CMK (cell line): ENCODE measurements at regions not wholly inside any gene's neighbourhood (a gene's known extent, or its start where the extent isn't known, plus 50 kb on each side); places are given as distances from the start of the nearest gene placed in this dataset.
"Not testable (repeated sequence)": the region's sequence is repeated elsewhere in the genome, so short reads cannot be mapped to it uniquely, and the experiment has no call there.

Experiments
- DNase-seq: peaks from one replicate; pipeline ENCODE4 v3.0.0-alpha.2; 2010; ENCODE audit warnings: low read depth

DNA sequence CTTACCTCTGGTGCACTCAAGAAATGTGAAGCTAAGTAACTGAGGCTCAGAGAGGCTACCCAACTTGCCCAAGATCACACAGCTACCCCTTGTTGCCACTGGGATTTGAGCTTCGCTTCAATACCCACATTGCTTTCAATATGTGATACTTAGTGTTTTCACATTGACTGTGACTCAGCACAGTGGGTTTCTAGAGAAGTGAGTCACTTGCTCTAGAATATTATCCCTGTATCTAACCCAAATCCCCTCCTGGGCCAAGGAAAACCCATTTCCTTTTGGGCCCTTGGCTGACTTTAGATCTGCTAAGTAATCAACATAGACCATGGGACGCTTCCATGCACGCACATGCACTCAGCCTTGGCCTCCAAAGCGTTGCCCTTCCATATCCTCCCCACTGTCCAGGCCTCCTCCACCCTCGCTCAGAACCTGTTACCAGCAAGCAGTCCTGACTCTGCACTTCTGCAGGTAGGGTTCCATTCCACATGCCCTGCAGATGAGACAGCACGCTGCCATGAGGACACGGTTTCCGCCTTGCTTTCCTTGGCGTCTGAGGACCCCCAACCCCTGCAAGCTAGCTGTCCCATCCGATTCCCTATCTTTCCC lies 87.7 kb upstream of the CHST15 start:
- no peak for DNase-seq

DNA sequence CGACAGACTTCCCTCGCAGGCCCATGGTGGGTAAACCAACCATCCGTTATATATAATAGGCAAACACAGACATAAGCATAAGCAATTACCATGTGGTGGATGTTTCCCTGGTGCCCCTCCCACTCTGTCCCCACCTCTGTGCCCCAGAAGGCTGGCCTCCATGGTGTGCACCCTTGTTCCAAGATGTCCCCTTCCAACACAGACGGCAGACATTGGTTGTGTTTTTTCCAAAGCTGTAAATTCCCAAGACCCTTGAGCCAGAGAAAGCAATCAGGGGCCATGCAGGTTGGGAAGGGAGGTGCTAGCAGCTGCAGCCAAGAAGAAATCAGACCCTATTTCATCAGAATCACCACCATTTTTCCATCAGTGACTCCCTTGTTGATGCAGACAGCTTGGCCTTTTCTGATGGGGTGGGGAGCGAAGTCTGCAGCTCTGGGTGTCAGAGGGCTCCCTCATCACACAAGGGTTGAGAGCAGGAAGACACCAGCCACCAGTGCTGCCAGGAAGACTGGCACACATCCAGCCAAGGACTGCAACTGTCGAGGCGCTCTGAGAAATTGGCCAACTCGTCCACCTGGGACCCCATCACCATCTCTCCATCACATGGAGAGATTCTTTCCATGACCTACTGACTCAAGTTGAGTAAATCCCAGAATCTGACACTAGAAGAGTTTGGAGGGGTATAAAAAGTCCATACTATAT lies 86.8 kb upstream of the CHST15 start:
- no peak for DNase-seq

DNA sequence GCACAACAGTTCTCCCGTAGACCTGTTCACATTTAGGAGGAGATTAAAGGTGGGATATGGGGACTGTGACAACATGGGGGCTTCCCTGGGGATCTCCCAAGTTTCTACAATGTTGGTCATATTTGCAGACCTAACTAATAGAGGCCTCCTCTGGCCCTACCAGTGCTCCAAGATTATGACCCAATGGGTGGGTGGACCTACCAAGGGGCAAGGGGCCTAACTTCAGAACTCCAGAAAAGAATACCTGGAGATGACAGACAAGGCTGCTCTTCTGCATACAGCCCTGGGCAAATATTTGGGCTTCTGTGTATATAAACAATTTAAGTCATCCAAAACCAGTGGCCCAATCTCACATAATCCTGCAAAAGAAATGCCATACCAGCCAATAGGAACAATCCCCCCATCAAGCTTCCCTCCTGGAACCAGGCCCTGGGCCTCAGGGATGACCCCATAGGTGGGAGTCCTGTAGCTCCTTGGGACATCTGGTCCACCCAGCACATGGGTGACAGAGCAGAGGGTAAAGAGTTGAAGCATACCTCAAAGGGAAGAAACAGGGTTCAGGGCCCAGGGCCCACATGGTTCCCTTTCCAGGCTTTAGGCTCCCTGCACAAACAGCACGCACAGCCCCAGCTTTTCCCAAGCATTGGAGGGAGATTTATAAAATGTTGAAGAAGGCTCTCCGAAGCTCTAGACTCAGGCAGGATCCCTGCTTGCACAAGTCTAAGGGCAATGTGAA lies 86.1 kb upstream of the CHST15 start:
- DNase-seq: no peak

DNA sequence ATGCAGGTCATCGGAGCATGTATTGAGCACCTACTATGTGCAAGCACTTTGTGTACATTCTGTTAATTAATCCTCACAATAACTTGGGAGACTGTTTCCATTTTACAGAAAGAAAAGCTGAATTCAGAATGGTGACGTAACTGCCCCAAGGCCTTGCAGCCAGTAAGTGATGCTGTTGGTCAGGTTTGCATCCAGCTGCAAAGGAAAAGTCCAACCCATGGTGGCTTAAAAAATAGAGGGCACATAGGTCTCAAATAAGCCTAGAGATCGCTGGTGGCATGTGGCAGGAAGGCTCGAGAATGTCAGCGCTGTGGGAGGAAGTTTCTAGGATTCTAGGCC lies 83.8 kb upstream of the CHST15 start:
- no peak for DNase-seq

DNA sequence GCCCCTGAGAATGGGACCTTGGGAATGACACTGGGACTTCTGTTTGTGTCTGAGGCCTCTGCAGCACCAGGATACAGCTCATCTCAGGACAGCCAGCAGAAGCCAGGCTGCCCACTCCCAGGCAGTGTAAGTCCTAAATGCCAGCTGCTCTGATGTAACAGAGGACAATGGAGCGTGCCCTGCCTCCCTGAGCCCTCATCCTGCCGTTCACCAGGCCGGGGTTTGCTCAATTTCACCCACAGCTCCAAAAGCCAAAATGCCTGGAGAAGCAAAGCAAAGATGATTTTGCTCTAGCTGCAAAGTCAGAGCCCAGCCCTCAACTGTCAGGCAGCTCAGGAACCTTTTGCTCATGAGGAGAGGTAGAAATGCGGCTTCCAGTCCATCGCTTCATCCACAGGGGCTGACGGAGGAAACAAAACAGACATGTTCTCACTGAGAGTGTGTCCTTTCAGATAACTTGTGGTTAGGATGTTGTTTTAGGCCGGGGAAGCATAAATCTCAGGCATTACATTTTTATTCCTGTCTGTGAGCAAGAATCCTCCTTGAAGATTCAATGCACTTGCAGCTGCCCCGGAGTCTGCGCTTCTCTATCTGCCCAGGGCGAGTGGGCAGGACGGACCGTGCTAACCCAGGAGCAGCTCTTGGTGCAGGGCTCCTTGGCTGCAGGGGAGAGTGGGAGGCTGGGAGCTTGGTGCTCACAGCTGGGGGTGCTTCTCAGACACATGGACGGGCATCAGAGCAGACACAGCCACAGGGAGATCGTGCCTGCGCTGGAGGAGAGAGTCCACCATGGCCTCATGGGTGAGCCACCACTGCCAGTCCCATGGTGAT lies 83.2 kb upstream of the CHST15 start:
- DNase-seq: no peak

DNA sequence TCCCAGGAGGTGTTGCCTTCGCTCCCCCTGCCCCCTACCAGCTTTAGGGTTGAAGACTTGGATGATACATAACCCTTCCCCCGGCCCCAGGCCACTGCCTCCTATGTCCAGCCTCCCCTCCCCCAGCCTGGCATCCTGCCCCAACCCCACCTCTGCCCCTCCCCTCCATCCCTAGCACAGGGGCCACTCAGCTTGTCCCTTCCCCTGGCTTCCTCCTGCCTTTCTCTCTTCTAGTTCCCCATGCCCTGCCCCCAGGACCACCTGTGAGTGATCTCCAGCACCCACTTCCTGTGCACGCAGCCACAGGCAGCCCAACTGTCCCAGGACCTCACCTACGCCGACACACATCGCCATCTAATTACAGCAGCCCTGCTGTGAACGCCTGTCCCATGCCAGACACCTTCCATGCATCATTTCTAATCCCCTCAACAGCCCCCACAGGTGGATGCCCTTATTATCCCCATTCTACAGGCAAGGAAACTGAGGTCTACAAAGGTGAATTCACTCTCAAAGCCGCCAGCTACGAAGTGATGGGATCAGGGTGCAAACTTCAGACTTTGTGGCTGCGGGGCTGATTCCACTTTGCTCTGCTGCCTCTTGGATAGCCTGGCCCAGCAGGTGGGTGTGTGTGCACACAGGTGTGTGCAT lies 82.4 kb upstream of the CHST15 start:
- DNase-seq: no peak

DNA sequence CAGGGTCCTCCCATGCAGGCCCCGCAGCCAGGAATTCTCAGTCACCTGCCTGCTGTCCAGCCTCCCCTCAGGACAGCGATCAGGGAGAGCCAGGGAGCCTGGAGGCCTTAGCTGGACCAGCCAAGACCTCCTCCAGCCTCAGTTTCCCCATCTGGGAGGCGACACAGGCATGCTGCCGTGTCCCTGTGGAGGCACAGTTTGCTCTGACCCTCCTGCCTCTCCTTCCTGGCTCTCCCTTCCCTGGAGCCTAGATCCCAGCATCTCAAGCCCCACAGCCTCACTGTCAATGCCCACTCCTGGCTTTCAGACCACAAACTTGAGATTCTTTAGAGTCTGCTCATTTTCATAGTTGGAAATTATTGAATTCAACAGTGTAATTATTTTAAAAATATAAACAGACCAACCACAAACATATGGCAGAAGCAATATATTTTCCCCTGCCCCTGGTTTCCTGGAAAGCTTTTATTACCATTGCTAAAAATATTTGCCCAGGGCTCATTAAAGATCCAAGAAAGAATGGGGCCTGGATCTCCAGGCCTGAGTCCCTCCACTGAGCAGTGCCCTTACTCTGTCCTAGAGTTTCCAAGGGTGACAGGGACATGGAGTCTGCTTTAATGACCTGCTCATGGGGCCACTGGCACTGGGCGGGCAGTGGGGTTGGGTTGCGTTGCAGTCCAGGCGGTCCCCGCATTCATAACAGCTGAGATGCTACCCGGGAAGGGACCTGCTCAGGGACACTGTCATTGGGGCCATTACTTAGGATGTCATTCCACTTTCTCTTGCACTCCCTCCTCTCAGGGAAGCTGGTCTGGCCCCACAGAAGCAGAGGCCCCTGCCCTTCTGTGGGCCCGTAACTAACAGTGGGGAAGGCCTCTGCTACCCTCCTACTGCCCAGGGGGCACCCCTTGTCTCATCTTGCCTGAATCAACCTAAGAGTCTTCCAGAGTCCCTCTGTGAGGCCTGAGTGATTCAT lies 81.6 kb upstream of the CHST15 start:
- no peak for DNase-seq

DNA sequence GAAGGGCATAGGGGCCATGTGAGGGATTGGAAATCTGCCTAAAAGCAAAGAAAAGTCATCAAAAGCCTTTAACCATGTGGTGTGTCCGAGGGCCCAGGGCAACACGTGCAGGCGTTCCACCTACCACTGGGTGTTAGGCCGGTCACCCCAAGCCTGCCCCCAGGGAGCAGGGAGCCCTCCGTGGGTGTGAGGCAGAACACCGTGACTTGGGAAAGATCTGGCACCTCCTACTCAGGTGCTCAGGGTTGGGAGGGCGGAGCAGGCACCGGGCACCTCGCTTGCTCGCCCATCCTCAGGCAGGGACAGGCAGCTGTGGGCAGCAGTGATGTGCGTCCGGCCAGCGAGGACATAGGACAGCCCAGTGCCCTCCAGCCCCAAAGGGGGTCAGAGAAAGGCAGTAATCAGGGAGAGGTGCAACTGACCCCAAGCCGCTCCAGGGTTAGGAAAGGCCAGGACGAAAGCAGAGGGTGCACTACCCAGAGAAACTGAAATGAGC lies 80.7 kb upstream of the CHST15 start:
- DNase-seq: no peak

DNA sequence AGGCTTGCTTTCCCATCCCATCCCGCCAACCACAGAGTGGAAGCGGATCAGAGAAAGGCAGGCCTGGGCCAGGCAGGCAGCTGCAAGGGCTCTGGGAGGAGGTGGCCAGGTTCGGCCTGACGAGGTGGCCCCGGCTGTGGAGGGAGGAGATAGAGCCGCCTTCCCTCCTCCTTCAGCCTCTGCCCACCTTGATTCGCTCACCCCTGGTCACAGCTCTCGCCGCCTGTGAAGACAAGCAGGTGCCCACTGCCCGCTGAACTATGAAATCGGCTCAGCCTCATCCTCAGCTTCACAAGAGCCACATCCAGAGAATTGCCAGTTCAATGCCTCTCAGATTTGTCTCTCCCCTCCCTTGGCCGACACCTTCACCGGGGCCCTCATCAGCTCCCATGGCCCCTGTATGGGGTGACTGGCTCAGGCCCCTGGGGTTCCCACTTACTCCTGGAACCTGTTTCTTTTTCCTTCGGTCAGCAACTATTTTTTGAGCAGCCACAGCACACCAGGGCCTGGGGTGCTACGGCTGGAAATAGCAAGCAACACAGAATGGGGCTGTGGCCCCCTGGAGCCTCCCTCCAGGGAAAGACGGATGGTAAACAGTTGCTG lies 80.0 kb upstream of the CHST15 start:
- DNase-seq: no peak

DNA sequence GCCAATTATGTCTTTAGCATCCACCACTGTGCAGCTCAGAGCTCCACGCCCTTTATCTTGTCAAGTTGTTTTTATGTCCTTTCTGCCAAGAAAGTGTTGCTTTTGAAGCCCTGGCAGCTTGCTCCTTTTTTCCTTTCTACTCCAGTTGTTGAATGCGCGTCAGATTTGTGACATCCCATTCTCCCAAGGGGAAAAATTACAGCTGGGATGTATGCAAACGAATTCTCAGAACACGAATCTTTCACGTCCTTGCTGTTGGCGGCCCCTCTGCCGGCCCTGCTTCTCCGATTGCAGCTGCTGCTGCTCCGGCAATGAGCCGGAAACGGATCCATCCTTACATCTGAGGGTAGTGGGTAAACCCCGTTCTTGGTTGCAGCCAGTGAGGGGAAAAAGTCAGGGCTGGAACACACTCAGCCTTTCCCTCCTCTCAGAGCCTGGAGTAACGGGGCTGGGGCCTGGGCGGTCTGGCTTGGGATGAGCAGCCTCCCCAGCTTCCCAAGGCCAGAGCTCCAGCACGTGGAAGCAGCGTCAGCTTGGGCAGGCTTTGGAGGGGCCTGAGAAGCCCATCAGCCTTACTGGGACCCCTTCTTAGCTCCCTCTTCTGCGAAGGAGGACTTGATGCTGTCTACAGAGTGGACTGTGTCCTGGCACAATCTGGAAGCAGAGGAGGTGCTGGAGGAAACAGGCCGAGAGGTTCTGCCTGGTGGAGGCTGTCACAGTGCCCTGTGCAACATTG lies 79.0 kb upstream of the CHST15 start:
- DNase-seq: no peak

DNA sequence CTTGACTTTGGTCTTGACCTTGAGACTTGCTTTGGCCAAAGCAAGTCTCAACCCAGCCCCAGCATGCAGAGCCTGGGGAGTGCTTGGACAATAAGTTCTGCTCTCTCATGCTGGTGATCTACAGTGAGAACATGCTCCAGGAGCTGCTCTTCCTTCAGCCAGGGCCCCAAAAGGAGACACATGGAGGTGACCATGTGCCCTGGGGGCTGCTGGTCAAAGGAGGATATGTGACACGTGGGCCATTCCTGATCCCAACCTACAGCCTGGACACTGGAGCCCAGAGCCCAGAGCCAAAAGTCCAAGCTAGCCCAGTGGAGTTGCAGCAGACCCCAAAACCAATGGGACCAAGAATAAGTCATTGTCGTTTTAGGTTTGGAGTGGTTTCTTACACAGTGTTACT lies 78.2 kb upstream of the CHST15 start:
- DNase-seq: no peak

DNA sequence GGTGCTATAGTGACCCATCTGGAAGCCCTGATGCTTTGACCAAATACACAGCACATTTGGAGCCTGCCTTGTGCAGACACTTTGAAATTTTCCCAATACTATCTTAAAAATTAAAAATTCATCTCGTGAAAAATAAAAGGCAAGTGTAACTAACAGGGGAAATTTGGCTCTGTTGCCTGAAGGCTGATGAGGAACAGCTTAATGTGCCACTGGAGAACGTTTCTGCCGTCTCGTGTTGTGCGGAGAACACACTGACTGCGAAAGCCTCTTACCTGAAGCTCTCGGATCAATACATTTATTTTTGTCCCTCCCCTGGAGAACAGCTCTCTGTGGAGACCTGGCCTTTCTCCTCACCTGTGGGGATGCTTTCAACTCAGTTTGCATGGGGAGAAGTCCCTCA lies 77.2 kb upstream of the CHST15 start:
- no peak for DNase-seq

DNA sequence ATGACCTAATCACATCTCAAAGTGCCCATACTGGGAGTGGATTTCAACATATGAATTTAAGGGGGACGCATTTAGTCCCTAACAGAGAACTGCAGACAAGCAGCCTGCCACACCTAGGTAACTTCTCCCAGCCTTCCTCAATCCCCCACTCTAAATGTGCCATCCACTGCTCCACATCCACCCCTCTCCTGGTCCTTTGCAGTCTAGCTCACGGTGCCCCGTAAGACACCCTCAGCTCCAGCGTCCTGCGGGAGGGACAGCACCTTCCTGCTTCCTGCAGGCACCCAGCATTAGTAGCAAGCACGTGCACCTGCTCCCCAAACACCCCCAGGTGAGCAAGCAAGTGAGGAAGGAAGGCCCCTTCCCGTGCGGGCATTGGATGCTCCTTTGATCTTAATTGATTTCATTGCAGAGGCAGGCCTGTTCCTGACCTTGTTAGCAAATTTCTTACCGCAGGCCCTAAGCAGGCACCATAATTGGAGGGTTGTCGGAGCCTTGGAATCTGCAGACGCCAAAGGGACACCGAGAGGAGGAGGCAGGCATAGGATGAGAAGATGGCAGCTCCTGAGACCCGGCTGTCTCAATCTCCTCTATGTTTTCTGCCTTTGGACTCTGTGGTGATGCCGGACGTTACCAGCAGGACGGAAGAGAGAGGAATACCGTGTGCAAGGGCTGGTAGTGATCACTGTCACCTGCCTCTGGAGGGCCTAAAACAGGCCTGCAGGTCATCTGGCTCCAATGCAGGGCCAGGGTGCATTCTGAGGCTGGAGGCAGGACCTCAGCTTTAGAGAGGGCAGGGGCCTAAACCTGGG lies 75.8 kb upstream of the CHST15 start:
- DNase-seq: no peak

DNA sequence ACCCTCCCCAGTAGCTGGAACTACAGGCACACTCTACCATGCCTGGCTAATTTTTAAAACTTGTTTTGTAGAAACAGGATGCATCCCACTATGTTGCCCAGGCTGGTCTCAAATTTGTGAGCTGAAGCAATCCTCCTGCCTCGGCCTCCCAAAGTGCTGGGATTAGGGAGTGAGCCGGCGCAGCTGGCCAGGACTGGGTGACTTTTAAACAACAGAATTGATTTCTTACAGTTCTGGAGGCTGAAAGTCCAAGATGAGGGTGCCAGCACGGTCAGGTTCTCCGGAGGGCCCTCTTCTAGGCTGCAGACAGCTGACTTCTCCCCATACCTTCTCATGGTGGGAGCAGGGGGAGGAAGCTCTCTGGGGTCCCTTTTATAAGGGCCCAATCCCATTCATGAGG lies 75.2 kb upstream of the CHST15 start:
- no peak for DNase-seq

DNA sequence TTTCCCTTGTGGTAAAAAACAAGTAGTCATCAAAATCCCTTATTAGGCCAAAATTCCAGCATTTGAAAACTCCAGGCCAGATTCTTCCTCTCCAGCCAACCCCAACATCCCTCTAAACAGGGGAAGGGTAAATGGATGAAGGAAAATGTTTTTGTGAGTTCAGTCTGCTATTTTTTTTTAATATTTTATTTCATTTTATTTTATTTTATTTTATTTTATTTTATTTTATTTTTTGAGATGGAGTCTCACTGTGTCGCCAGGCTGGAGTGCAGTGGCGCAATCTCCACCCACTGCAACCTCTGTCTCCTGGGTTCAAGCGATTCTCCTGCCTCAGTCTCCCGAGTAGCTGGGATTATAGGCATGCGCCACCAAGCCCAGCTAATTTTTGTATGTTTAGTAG lies 74.5 kb upstream of the CHST15 start:
- not testable (repeated sequence) for DNase-seq

DNA sequence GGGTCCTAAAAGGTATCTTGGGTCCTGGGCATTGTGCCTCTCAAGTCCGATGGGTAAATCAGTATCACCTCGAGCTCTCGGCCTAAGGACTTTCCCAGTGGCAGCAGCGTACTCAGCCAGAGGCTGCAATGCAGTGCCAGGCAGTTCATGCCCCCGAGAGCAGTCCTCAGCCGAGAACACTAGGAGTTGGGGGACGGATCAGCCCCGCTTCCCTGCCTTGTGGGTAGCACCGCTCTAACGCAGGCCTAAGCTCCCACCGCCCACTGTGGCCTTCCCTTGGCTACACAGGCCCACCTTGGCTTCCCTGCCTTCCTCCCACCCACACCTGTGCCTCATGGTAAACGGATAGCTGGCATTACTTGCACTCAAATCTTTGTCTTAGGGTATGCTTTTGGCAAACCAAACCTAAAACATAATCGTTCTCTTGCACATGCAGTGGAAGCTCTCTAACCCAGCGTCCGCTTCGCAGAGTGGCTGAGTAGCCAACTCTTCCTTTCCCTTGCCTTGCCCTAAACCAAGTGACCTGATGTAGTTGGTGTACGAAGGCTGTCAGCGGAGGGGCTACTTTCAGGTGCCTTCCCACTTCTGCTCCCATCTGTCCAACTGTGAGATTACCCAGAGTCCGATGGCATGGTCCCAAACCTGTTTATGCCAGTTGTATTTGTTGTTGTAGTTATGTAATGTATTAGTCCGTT lies 73.2 kb upstream of the CHST15 start:
- no peak for DNase-seq

DNA sequence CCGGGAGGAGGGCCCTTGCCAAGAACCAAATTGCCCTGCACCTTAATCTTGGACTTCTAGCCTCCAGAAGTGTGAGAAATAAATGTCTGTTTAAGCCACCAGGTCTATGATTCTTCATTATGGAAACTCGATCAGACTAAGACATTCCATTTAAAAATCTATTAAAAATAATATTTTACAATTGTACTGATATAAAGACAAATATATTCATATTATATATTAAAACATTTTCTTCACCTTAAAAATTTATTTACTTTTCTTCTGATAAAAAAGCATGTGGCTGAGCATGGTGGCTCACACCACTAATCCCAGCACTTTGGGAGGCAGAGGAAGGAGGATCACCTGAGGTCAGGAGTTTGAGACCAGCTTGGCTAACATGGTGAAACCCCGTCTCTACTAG lies 72.4 kb upstream of the CHST15 start:
- no peak for DNase-seq

DNA sequence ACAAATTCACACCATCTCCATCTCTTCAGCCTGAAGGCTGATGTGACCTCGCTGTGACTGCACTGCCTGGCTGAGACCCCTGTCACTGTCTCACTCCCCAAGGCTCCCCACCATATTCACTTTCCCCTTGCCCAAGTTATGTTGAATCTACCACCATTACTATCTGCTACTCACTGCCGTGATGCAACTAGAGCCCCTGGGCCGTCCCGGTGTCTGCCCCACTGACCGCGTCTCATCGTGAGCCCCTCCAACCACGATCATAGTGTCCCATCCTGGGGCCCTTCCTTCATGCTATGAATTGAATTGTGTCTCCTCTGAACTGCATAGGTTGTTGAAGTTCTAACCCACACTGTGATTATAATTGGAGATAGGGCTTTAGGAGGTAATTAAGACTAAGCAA lies 71.9 kb upstream of the CHST15 start:
- DNase-seq: no peak
